ENCODE measurements at regions not wholly inside any gene's neighbourhood (a gene's known extent, or its start where the extent isn't known, plus 50 kb on each side); places are given as distances from the start of the nearest gene placed in this dataset.

DNA sequence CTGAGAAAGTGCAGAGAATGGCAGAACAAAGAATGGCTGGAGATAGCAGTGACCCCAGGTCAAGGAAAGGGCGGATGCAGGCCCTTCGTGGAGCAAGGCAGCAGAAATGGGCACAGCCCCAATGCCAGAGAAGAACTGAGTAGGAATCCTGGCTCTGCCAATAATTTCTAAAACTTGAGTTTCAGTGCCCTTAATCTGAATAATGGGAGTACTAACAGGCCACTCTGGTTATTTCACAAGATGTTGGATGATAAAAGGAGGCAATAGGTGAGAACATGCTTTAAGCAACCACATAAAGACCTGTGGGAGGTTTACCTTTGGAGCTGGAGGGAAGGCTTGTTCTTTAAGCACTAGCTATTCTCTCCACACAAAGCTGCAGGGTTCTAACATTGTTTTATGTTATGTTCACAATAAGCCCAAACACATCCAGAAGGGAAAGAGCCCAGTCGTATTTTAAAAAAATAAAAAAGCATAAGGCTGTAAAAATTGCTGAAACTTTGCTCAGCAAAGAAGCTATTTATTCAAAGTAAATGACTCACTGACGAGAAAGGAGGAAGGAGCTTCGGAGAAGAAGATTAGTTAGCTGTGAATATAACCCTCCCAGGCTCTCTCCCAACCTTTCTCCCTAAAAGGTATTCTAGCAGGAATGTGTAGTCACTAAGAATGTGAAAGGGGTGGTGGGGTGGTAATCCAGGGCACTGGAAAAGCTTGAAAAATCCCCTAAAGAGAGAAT, 470.2 kb downstream of the TXNL1 start:
- no peak for DNase-seq (ENCODE audit: low read depth in 1 of 2, low spot score in 1 of 2)
- no peak for TF ChIP-seq JUND (IDR thresholded peaks at IDR 0.05; ENCODE audit: low read depth)

GRCh38 chr18:56167366-56167765, 471.0 kb downstream of the TXNL1 start:
- DNase-seq (ENCODE audit: low read depth in 1 of 2, low spot score in 1 of 2): no peak
- TF ChIP-seq JUND (IDR thresholded peaks at IDR 0.05; ENCODE audit: low read depth): no peak
- in situ Hi-C loops (cut with HindIII; ENCODE audit: low pct_unique_long_range_greater_than_20kb, low sequenced_read_pairs): no loop called here

More for the DNA sequence above, 470.2 kb downstream of the TXNL1 start:
- in situ Hi-C loops (cut with HindIII; ENCODE audit: low pct_unique_long_range_greater_than_20kb, low sequenced_read_pairs): no loop called here

- in situ Hi-C loops (cut with HindIII; ENCODE audit: low pct_unique_long_range_greater_than_20kb, low sequenced_read_pairs): no loop called here
- no peak for TF ChIP-seq JUND (IDR thresholded peaks at IDR 0.05; ENCODE audit: low read depth)
- DNase-seq (ENCODE audit: low read depth in 1 of 2, low spot score in 1 of 2): no peak
These were observed 471.5 kb downstream of the TXNL1 start for GRCh38 chr18:56166914-56167313.

GRCh38 chr18:56165601-56166355, 472.6 kb downstream of the TXNL1 start:
- no peak for TF ChIP-seq JUND (IDR thresholded peaks at IDR 0.05; ENCODE audit: low read depth)
- in situ Hi-C loops (cut with HindIII; ENCODE audit: low pct_unique_long_range_greater_than_20kb, low sequenced_read_pairs): no loop called here
- peak in 1 of 2 experiments; percentile 18 for DNase-seq (ENCODE audit: low read depth in 1 of 2, low spot score in 1 of 2)

- no peak for TF ChIP-seq JUND (IDR thresholded peaks at IDR 0.05; ENCODE audit: low read depth)
- in situ Hi-C loops (cut with HindIII; ENCODE audit: low pct_unique_long_range_greater_than_20kb, low sequenced_read_pairs): no loop called here
These were observed 475.8 kb downstream of the TXNL1 start for GRCh38 chr18:56162311-56163265.

GRCh38 chr18:56161566-56162260, 476.7 kb downstream of the TXNL1 start:
- no peak for TF ChIP-seq JUND (IDR thresholded peaks at IDR 0.05; ENCODE audit: low read depth)
- DNase-seq (ENCODE audit: low read depth in 1 of 2, low spot score in 1 of 2): no peak
- in situ Hi-C loops (cut with HindIII; ENCODE audit: low pct_unique_long_range_greater_than_20kb, low sequenced_read_pairs): no loop called here

More at GRCh38 chr18:56162311-56163265, 475.8 kb downstream of the TXNL1 start:
- no peak for DNase-seq (ENCODE audit: low read depth in 1 of 2, low spot score in 1 of 2)

- no peak for TF ChIP-seq JUND (IDR thresholded peaks at IDR 0.05; ENCODE audit: low read depth)
- no peak for DNase-seq (ENCODE audit: low read depth in 1 of 2, low spot score in 1 of 2)
- in situ Hi-C loops (cut with HindIII; ENCODE audit: low pct_unique_long_range_greater_than_20kb, low sequenced_read_pairs): no loop called here
These were observed 479.7 kb downstream of the TXNL1 start for GRCh38 chr18:56158676-56159075.

- no peak for DNase-seq (ENCODE audit: low read depth in 1 of 2, low spot score in 1 of 2)
- no peak for TF ChIP-seq JUND (IDR thresholded peaks at IDR 0.05; ENCODE audit: low read depth)
- in situ Hi-C loops (cut with HindIII; ENCODE audit: low pct_unique_long_range_greater_than_20kb, low sequenced_read_pairs): no loop called here
These were observed 480.9 kb downstream of the TXNL1 start for GRCh38 chr18:56157541-56157940.

DNA sequence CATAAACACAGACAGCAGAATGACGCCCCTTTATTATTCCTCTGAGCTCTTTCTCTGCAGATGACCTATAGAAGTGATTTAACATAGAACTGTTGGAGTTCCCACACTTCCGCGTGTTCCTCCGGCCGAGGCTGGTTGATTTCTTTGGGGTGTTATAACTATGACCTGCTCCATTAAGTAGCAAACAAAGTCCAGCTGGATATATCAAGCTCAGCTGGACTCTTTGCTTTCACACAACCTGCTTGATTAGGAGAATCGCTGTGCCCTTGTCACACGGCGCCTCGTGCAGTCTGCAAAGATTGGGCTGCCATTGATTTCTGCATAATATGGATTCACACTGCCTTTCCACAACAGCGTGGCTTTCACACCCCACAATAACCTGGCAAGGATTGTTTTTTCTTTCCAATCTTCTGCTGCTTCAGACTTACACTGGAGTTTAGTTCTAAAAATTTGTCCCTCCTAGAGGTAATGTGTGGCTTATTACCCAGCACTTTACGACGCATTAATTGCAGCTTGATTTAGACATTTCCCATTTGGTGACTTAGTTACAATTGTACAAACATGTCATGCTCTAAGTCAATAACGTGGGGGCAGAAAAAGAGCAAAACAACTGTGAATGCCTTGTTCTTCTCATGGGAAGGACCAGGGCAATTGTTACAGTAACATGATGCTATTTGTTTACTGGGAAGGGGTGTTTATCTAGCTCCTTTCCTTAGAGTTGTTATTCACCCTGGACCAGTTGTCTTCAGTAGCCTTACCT, 485.7 kb downstream of the TXNL1 start:
- in situ Hi-C loops (cut with HindIII; ENCODE audit: low pct_unique_long_range_greater_than_20kb, low sequenced_read_pairs): no loop called here
- DNase-seq (ENCODE audit: low read depth in 1 of 2, low spot score in 1 of 2): no peak
- TF ChIP-seq JUND (IDR thresholded peaks at IDR 0.05; ENCODE audit: low read depth): no peak

GRCh38 chr18:56148373-56148772, 490.0 kb downstream of the TXNL1 start:
- TF ChIP-seq JUND (IDR thresholded peaks at IDR 0.05; ENCODE audit: low read depth): no peak
- in situ Hi-C loops (cut with HindIII; ENCODE audit: low pct_unique_long_range_greater_than_20kb, low sequenced_read_pairs): no loop called here

DNA sequence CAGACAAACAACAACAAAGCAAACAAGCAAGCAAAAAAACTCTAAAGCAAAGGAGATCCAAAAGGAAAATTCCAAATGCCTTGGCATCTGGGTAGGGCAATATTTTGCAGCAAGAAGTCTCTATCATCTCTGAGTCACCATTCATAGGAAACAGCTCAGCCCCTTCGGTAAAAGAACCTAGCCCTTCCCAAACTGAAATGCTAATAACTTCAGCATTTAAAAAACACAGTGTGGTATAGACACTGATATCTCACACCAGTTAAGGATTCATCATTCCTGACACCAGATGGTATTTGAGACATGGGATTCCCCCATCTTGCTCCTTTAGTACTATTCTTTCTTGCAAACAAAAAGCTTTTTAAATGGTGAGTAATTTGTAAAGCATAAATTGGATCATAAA, 491.8 kb downstream of the TXNL1 start:
- no peak for TF ChIP-seq JUND (IDR thresholded peaks at IDR 0.05; ENCODE audit: low read depth)
- no peak for DNase-seq (ENCODE audit: low read depth in 1 of 2, low spot score in 1 of 2)
- in situ Hi-C loops (cut with HindIII; ENCODE audit: low pct_unique_long_range_greater_than_20kb, low sequenced_read_pairs): no loop called here

More at GRCh38 chr18:56148373-56148772, 490.0 kb downstream of the TXNL1 start:
- no peak for DNase-seq (ENCODE audit: low read depth in 1 of 2, low spot score in 1 of 2)
